HCT116 (cell line): ENCODE measurements at regions not wholly inside any gene's neighbourhood (a gene's known extent, or its start where the extent isn't known, plus 50 kb on each side); places are given as distances from the start of the nearest gene placed in this dataset.

ENCODE experiments used
- CEBPB ChIP-seq: IDR thresholded peaks from 2 replicates; pipeline ENCODE4 v1.6.1; 2012; ENCODE audit warnings: low read depth
- EZH2 ChIP-seq: fragments of 200-600 bp; sonication (generic); IDR thresholded peaks from 2 replicates; pipeline ENCODE4 v1.6.1; 2017; ENCODE audit warnings: antibody characterized with exemption, mixed run types
- EZH2phosphoT487 ChIP-seq: fragments of 200-600 bp; IDR thresholded peaks from 2 replicates; pipeline ENCODE4 v1.6.1; 2018; ENCODE audit warnings: antibody characterized with exemption, borderline replicate concordance
- JUND ChIP-seq: IDR thresholded peaks from 2 replicates; pipeline ENCODE4 v1.6.1; 2012
- POLR2A ChIP-seq: IDR thresholded peaks from 2 replicates; pipeline ENCODE4 v1.7.0; 2011; ENCODE audit warnings: borderline replicate concordance; ENCODE audit not compliant: insufficient read depth, insufficient read length; ENCODE audit errors: extremely low read depth
- POLR2AphosphoS5 ChIP-seq: IDR thresholded peaks from 2 replicates; pipeline ENCODE4 v1.6.1; 2011; ENCODE audit warnings: mild to moderate bottlenecking, low read depth, low read length, moderate library complexity
- RAD21 ChIP-seq: IDR thresholded peaks from 2 replicates; pipeline ENCODE4 v1.6.1; 2012; ENCODE audit warnings: low read depth, mild to moderate bottlenecking
- SRF ChIP-seq: IDR thresholded peaks from 2 replicates; pipeline ENCODE4 v1.6.1; 2012; ENCODE audit warnings: low read depth
- ZFX ChIP-seq: fragments of 450-650 bp; IDR thresholded peaks from 2 replicates; pipeline ENCODE4 v1.6.1; 2017
- TF ChIP-seq, protein P1 (sequence below), 3 experiments: fragments of 200-600 bp in 1 of 3; sonication (generic) in 1 of 3; IDR thresholded peaks in 2 of 3; conservative IDR thresholded peaks in 1 of 3; 2 replicates each; pipeline ENCODE4 v1.5.1; 2012 to 2017; ENCODE audit warnings: low read depth in 2 of 3, low read length in 2 of 3, antibody characterized with exemption in 1 of 3, borderline replicate concordance in 1 of 3, control low read depth in 1 of 3, mild to moderate bottlenecking in 1 of 3, mixed read lengths in 1 of 3, mixed run types in 1 of 3, moderate library complexity in 1 of 3; ENCODE audit not compliant: insufficient read depth in 1 of 3
- TF ChIP-seq, protein P2 (sequence below): IDR thresholded peaks from 2 replicates; pipeline ENCODE4 v1.6.1; 2012
- TF ChIP-seq, protein P3 (sequence below): IDR thresholded peaks from 2 replicates; pipeline ENCODE4 v1.6.1; 2012

DNA sequence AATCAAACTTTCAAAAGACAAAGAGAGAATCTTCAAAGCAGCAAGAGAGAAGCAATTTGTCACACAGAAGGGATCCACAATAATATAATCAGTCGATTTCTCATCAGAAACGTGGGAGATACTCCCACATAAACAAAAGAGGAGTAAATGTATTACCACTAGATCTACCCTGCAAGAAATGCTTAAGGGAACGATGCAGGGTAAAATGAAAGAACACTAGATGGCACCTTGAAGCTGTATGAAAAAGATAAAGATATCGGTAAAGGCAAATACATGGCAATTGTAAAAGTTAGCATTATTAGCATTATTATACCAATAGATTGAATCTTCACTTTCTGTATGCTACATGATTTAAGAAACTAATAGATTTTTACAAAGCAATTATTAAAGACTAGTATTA lies 677.0 kb downstream of the SUCLG1 start:
- TF ChIP-seq, protein P1, sequence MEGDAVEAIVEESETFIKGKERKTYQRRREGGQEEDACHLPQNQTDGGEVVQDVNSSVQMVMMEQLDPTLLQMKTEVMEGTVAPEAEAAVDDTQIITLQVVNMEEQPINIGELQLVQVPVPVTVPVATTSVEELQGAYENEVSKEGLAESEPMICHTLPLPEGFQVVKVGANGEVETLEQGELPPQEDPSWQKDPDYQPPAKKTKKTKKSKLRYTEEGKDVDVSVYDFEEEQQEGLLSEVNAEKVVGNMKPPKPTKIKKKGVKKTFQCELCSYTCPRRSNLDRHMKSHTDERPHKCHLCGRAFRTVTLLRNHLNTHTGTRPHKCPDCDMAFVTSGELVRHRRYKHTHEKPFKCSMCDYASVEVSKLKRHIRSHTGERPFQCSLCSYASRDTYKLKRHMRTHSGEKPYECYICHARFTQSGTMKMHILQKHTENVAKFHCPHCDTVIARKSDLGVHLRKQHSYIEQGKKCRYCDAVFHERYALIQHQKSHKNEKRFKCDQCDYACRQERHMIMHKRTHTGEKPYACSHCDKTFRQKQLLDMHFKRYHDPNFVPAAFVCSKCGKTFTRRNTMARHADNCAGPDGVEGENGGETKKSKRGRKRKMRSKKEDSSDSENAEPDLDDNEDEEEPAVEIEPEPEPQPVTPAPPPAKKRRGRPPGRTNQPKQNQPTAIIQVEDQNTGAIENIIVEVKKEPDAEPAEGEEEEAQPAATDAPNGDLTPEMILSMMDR (IDR thresholded peaks at IDR 0.05 in 2 of 3, conservative IDR thresholded peaks at IDR 0.05 in 1 of 3; ENCODE audit: borderline replicate concordance in 1 of 3, insufficient read depth in 1 of 3, low read depth in 2 of 3, low read length in 2 of 3) = peak in 1 of 3 experiments; percentile 15; a peak in 1 of 6 replicates
- TF ChIP-seq ZFX (no peak), RAD21 (peak; percentile 31; the same call in 1 of the 2 replicates), SRF (no peak), EZH2 (no peak), EZH2phosphoT487 (no peak), CEBPB (no peak), JUND (no peak), POLR2AphosphoS5 (no peak), POLR2A (no peak)
- TF ChIP-seq, protein P2, sequence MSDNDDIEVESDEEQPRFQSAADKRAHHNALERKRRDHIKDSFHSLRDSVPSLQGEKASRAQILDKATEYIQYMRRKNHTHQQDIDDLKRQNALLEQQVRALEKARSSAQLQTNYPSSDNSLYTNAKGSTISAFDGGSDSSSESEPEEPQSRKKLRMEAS = no peak
- TF ChIP-seq, protein P3, sequence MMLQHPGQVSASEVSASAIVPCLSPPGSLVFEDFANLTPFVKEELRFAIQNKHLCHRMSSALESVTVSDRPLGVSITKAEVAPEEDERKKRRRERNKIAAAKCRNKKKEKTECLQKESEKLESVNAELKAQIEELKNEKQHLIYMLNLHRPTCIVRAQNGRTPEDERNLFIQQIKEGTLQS = no peak
